GM23338 (cell line): ENCODE measurements at regions not wholly inside any gene's neighbourhood (a gene's known extent, or its start where the extent isn't known, plus 50 kb on each side); places are given as distances from the start of the nearest gene placed in this dataset.

Experiments used
- ATAC-seq: fragments of 200-7000 bp; cut with Tn5 transposase; 3 replicates; pipeline ENCODE4 v1.9.1; 2020
- DNase-seq: peaks from one replicate; pipeline ENCODE4 v3.0.0-alpha.2; 2015; ENCODE audit warnings: low spot score
- H2AFZ ChIP-seq: fragments of 200-600 bp; sonication (generic); 2 replicates; pipeline ENCODE4 v1.8.0; 2016; ENCODE audit warnings: antibody characterized with exemption, mild to moderate bottlenecking, moderate library complexity
- H3F3A ChIP-seq: fragments of 200-600 bp; sonication (generic); replicated peaks from 2 replicates; pipeline ENCODE4 v1.8.0; 2017; ENCODE audit warnings: antibody characterized with exemption, mixed run types, low read depth
- H3K27ac ChIP-seq: fragments of 200-600 bp; sonication (generic); 2 replicates; pipeline ENCODE4 v1.6.1; 2016; ENCODE audit warnings: low read depth
- H3K27me3 ChIP-seq: fragments of 200-600 bp; sonication (generic); 2 replicates; pipeline ENCODE4 v1.8.0; 2016; ENCODE audit warnings: mild to moderate bottlenecking, mixed run types, moderate library complexity; ENCODE audit not compliant: insufficient read depth
- H3K36me3 ChIP-seq: fragments of 200-600 bp; sonication (generic); 2 replicates; pipeline ENCODE4 v1.8.0; 2016; ENCODE audit warnings: mild to moderate bottlenecking; ENCODE audit not compliant: insufficient read depth
- H3K4me1 ChIP-seq: fragments of 200-600 bp; sonication (generic); 2 replicates; pipeline ENCODE4 v1.8.0; 2016; ENCODE audit warnings: mild to moderate bottlenecking, moderate library complexity; ENCODE audit not compliant: insufficient read depth
- H3K4me2 ChIP-seq: fragments of 200-600 bp; sonication (generic); 2 replicates; pipeline ENCODE4 v1.7.1; 2017; ENCODE audit warnings: mixed run types
- H3K4me3 ChIP-seq: fragments of 200-600 bp; sonication (generic); 2 replicates; pipeline ENCODE4 v1.6.1; 2016; ENCODE audit warnings: mixed run types
- H3K79me2 ChIP-seq: fragments of 200-600 bp; sonication (generic); replicated peaks from 2 replicates; pipeline ENCODE4 v1.8.0; 2017; ENCODE audit warnings: mild to moderate bottlenecking; ENCODE audit not compliant: insufficient read depth
- H3K9me2 ChIP-seq: fragments of 200-600 bp; sonication (generic); 2 replicates; pipeline ENCODE4 v1.8.0; 2017; ENCODE audit not compliant: insufficient read depth
- H4K20me1 ChIP-seq: fragments of 200-600 bp; sonication (generic); replicated peaks from 2 replicates; pipeline ENCODE4 v1.8.0; 2017; ENCODE audit warnings: mild to moderate bottlenecking; ENCODE audit not compliant: insufficient read depth
- H3K27ac Mint-ChIP-seq: 2 replicates; pipeline ENCODE4 v1.8.0; 2020; ENCODE audit warnings: inconsistent platforms, mild to moderate bottlenecking, moderate library complexity, mixed read lengths
- H3K27me3 Mint-ChIP-seq: 3 replicates; pipeline ENCODE4 v1.8.0; 2022; ENCODE audit warnings: low read depth, mild to moderate bottlenecking, moderate library complexity, mixed read lengths, inconsistent platforms; ENCODE audit not compliant: insufficient read depth, poor library complexity
- H3K36me3 Mint-ChIP-seq: 3 replicates; pipeline ENCODE4 v1.8.0; 2021; ENCODE audit warnings: low read depth, mild to moderate bottlenecking, inconsistent platforms, moderate library complexity, mixed read lengths
- H3K4me1 Mint-ChIP-seq: 3 replicates; pipeline ENCODE4 v1.8.0; 2020; ENCODE audit warnings: mild to moderate bottlenecking, inconsistent platforms, mixed read lengths
- H3K4me3 Mint-ChIP-seq: 3 replicates; pipeline ENCODE4 v1.8.0; 2021; ENCODE audit warnings: moderate library complexity, mild to moderate bottlenecking, inconsistent platforms, mixed read lengths
- H3K9me3 Mint-ChIP-seq: 3 replicates; pipeline ENCODE4 v1.8.0; 2020; ENCODE audit warnings: moderate library complexity, mild to moderate bottlenecking, inconsistent platforms, mixed read lengths
- CTCF ChIP-seq, 2 experiments: fragments of 200-600 bp in 1 of 2; sonication (generic) in 1 of 2; conservative IDR thresholded peaks; 2 replicates each; pipeline versions ENCODE4 v1.5.1 to v1.6.1; 2016 to 2017; ENCODE audit warnings: antibody characterized with exemption in 2 of 2, low read depth in 2 of 2, mild to moderate bottlenecking in 2 of 2, moderate library complexity in 1 of 2
- ETS1 ChIP-seq: IDR thresholded peaks from 2 replicates; pipeline ENCODE4 v1.6.1; 2016; ENCODE audit warnings: antibody characterized with exemption
- JUNB ChIP-seq: IDR thresholded peaks from one replicate; pipeline ENCODE4 v1.6.1; 2016; ENCODE audit warnings: antibody characterized with exemption; ENCODE audit not compliant: unreplicated experiment
- NANOG ChIP-seq: IDR thresholded peaks from 2 replicates; pipeline ENCODE4 v1.6.1; 2016; ENCODE audit warnings: antibody characterized with exemption, borderline replicate concordance
- POLR2AphosphoS5 ChIP-seq: IDR thresholded peaks from 2 replicates; pipeline ENCODE4 v1.6.1; 2016; ENCODE audit warnings: antibody characterized with exemption, low read depth
- REST ChIP-seq: IDR thresholded peaks from one replicate; pipeline ENCODE4 v1.6.1; 2018; ENCODE audit warnings: antibody characterized with exemption; ENCODE audit not compliant: unreplicated experiment
- STAT1 ChIP-seq: IDR thresholded peaks from one replicate; pipeline ENCODE4 v1.6.1; 2016; ENCODE audit warnings: antibody characterized with exemption; ENCODE audit not compliant: unreplicated experiment
- ZNF114 ChIP-seq: fragments of 250-450 bp; sonication (Bioruptor Pico); IDR thresholded peaks from 2 replicates; pipeline ENCODE4 v1.5.0; 2020; ENCODE audit warnings: mild to moderate bottlenecking, moderate library complexity
- ZNF331 ChIP-seq: fragments of 250-450 bp; sonication (Bioruptor Pico); IDR thresholded peaks from 2 replicates; pipeline ENCODE4 v1.5.0; 2020; ENCODE audit warnings: low read depth, mild to moderate bottlenecking, moderate library complexity
- ZNF462 ChIP-seq: fragments of 250-450 bp; sonication (Bioruptor Pico); IDR thresholded peaks from 2 replicates; pipeline ENCODE4 v1.5.0; 2020; ENCODE audit warnings: mild to moderate bottlenecking, moderate library complexity

- ATAC-seq (no peak), DNase-seq (no peak)
- no peaks in the 10 kb centered on the region for H3K36me3 ChIP-seq
- H2AFZ ChIP-seq, result no peak overlapping the region
- Mint-ChIP-seq H3K9me3 (no peaks in the 10 kb centered on the region), H3K4me3 (no peak overlapping the region), H3K27me3 (no peaks in the 10 kb centered on the region), H3K27ac (no peak overlapping the region), H3K36me3 (no peaks in the 10 kb centered on the region), H3K4me1 (peaks cover 4% of the 10 kb centered on the region; the same call in 2 of the 3 replicates)
- no peaks in the 10 kb centered on the region for H3K27me3 ChIP-seq
- H4K20me1 ChIP-seq, result no peaks in the 10 kb centered on the region
- H3K79me2 ChIP-seq, result no peaks in the 10 kb centered on the region
- H3F3A ChIP-seq, result no peaks in the 10 kb centered on the region
- no peaks in the 10 kb centered on the region for H3K4me1 ChIP-seq
- no peak overlapping the region for H3K27ac ChIP-seq
- H3K4me3 ChIP-seq, result no peak overlapping the region
- TF ChIP-seq STAT1 (no peak), ZNF114 (CRISPR knock-in tag) (no peak), CTCF (conservative IDR thresholded peaks at IDR 0.05; ENCODE audit: low read depth in 2 of 2) (no peak), ETS1 (no peak), ZNF462 (CRISPR knock-in tag) (no peak), POLR2AphosphoS5 (no peak), JUNB (no peak), NANOG (no peak), ZNF331 (CRISPR knock-in tag) (no peak), REST (no peak)
- no peaks in the 10 kb centered on the region for H3K9me2 ChIP-seq
- H3K4me2 ChIP-seq, result no peak overlapping the region
Observed at GRCh38 chr2:164221473-164221872, 399.8 kb downstream of the GRB14 start.
